ENCODE measurements at regions not wholly inside any gene's neighbourhood (a gene's known extent, or its start where the extent isn't known, plus 50 kb on each side); places are given as distances from the start of the nearest gene placed in this dataset.

GRCh38 chr7:47153058-47153457 lies 428.9 kb downstream of the TNS3 start:
- peak; percentile 79 for DNase-seq (ENCODE audit: low read depth)
- in situ Hi-C loops (cut with HindIII; ENCODE audit: low pct_unique_long_range_greater_than_20kb, low sequenced_read_pairs), result no loop called here

GRCh38 chr7:47152307-47152706 lies 429.6 kb downstream of the TNS3 start:
- DNase-seq (ENCODE audit: low read depth), result no peak
- in situ Hi-C loops (cut with HindIII; ENCODE audit: low pct_unique_long_range_greater_than_20kb, low sequenced_read_pairs), result no loop called here

- in situ Hi-C loops (cut with HindIII; ENCODE audit: low pct_unique_long_range_greater_than_20kb, low sequenced_read_pairs), result no loop called here
- no peak for DNase-seq (ENCODE audit: low read depth)
Observed at GRCh38 chr7:47150497-47151260, 431.2 kb downstream of the TNS3 start.

- DNase-seq (ENCODE audit: low read depth), result no peak
- in situ Hi-C loops (cut with HindIII; ENCODE audit: low pct_unique_long_range_greater_than_20kb, low sequenced_read_pairs), result no loop called here
Observed at GRCh38 chr7:47149971-47150370, 431.9 kb downstream of the TNS3 start.

- DNase-seq (ENCODE audit: low read depth), result peak; percentile 10
- in situ Hi-C loops (cut with HindIII; ENCODE audit: low pct_unique_long_range_greater_than_20kb, low sequenced_read_pairs), result no loop called here
Observed at GRCh38 chr7:47149208-47149839, 432.6 kb downstream of the TNS3 start.

- no peak for DNase-seq (ENCODE audit: low read depth)
- in situ Hi-C loops (cut with HindIII; ENCODE audit: low pct_unique_long_range_greater_than_20kb, low sequenced_read_pairs), result no loop called here
Observed at GRCh38 chr7:47148536-47149207, 433.2 kb downstream of the TNS3 start.

- in situ Hi-C loops (cut with HindIII; ENCODE audit: low pct_unique_long_range_greater_than_20kb, low sequenced_read_pairs), result no loop called here
- peak; percentile 86 for DNase-seq (ENCODE audit: low read depth)
Observed at GRCh38 chr7:47147213-47147631, 434.7 kb downstream of the TNS3 start.

GRCh38 chr7:47145982-47146381 lies 435.9 kb downstream of the TNS3 start:
- DNase-seq (ENCODE audit: low read depth), result no peak
- in situ Hi-C loops (cut with HindIII; ENCODE audit: low pct_unique_long_range_greater_than_20kb, low sequenced_read_pairs), result no loop called here

- in situ Hi-C loops (cut with HindIII; ENCODE audit: low pct_unique_long_range_greater_than_20kb, low sequenced_read_pairs), result no loop called here
- DNase-seq (ENCODE audit: low read depth), result no peak
Observed at GRCh38 chr7:47145186-47145725, 436.7 kb downstream of the TNS3 start.

GRCh38 chr7:47143339-47143738 lies 438.6 kb downstream of the TNS3 start:
- in situ Hi-C loops (cut with HindIII; ENCODE audit: low pct_unique_long_range_greater_than_20kb, low sequenced_read_pairs), result no loop called here
- no peak for DNase-seq (ENCODE audit: low read depth)

- DNase-seq (ENCODE audit: low read depth), result no peak
- in situ Hi-C loops (cut with HindIII; ENCODE audit: low pct_unique_long_range_greater_than_20kb, low sequenced_read_pairs), result no loop called here
Observed at GRCh38 chr7:47142867-47143175, 439.1 kb downstream of the TNS3 start.

- in situ Hi-C loops (cut with HindIII; ENCODE audit: low pct_unique_long_range_greater_than_20kb, low sequenced_read_pairs), result no loop called here
- no peak for DNase-seq (ENCODE audit: low read depth)
Observed at GRCh38 chr7:47142169-47142866, 439.6 kb downstream of the TNS3 start.

GRCh38 chr7:47132471-47132870 lies 449.4 kb downstream of the TNS3 start:
- in situ Hi-C loops (cut with HindIII; ENCODE audit: low pct_unique_long_range_greater_than_20kb, low sequenced_read_pairs), result no loop called here
- DNase-seq (ENCODE audit: low read depth), result no peak

GRCh38 chr7:47128700-47129099 lies 453.2 kb downstream of the TNS3 start:
- DNase-seq (ENCODE audit: low read depth), result no peak

GRCh38 chr7:47125529-47125928 lies 456.4 kb downstream of the TNS3 start:
- no peak for DNase-seq (ENCODE audit: low read depth)
- in situ Hi-C loops (cut with HindIII; ENCODE audit: low pct_unique_long_range_greater_than_20kb, low sequenced_read_pairs), result no loop called here

More at GRCh38 chr7:47128700-47129099, 453.2 kb downstream of the TNS3 start:
- in situ Hi-C loops (cut with HindIII; ENCODE audit: low pct_unique_long_range_greater_than_20kb, low sequenced_read_pairs), result no loop called here

- in situ Hi-C loops (cut with HindIII; ENCODE audit: low pct_unique_long_range_greater_than_20kb, low sequenced_read_pairs), result no loop called here
- DNase-seq (ENCODE audit: low read depth), result no peak
Observed at GRCh38 chr7:47119261-47119865, 462.5 kb downstream of the TNS3 start.

- in situ Hi-C loops (cut with HindIII; ENCODE audit: low pct_unique_long_range_greater_than_20kb, low sequenced_read_pairs), result no loop called here
Observed at GRCh38 chr7:47104206-47104549, 477.7 kb downstream of the TNS3 start.

GRCh38 chr7:47103498-47104205 lies 478.3 kb downstream of the TNS3 start:
- DNase-seq (ENCODE audit: low read depth), result peak; percentile 12
- in situ Hi-C loops (cut with HindIII; ENCODE audit: low pct_unique_long_range_greater_than_20kb, low sequenced_read_pairs), result no loop called here

More at GRCh38 chr7:47104206-47104549, 477.7 kb downstream of the TNS3 start:
- peak; percentile 23 for DNase-seq (ENCODE audit: low read depth)

Measured in Caki2 (cell line).